Spinal cord (tissue), 9 donors: ENCODE measurements at regions not wholly inside any gene's neighbourhood (a gene's known extent, or its start where the extent isn't known, plus 50 kb on each side); places are given as distances from the start of the nearest gene placed in this dataset.

ENCODE experiments used
- DNase-seq, 6 donors: peaks; one replicate each; pipeline versions ENCODE4 v3.0.0 to v3.0.0-alpha.2; 2013 to 2015; ENCODE audit warnings: low spot score in 6 of 6, low read depth in 4 of 6
- H3K27ac ChIP-seq: one replicate; pipeline ENCODE4 v1.5.1; 2013; ENCODE audit warnings: low read depth, low read length, control low read depth
- H3K27me3 ChIP-seq: one replicate; pipeline ENCODE4 v1.6.1; 2013; ENCODE audit warnings: low read length; ENCODE audit not compliant: control insufficient read depth, insufficient read depth
- H3K36me3 ChIP-seq: one replicate; pipeline ENCODE4 v1.6.1; 2013; ENCODE audit warnings: low read length; ENCODE audit not compliant: control insufficient read depth, insufficient read depth
- H3K4me1 ChIP-seq: one replicate; pipeline ENCODE4 v1.6.1; 2013; ENCODE audit warnings: low read length; ENCODE audit not compliant: control insufficient read depth, insufficient read depth
- H3K4me3 ChIP-seq: one replicate; pipeline ENCODE4 v1.5.1; 2013; ENCODE audit warnings: low read depth, low read length, control low read depth
- H3K9me3 ChIP-seq: one replicate; pipeline ENCODE4 v1.6.1; 2013; ENCODE audit warnings: low read length; ENCODE audit not compliant: control insufficient read depth, insufficient read depth
- WGBS: methylation state at CpG from one replicate; pipeline ENCODE4 v1.1.5; 2013; ENCODE audit warnings: missing lambda C conversion rate; ENCODE audit not compliant: insufficient coverage; 5-methylcytosine and 5-hydroxymethylcytosine counted together
- donor health status: healthy.

GRCh38 chr20:54416770-54417169, 58.6 kb upstream of the DOK5 start:
- no peaks in the 10 kb centered on the region for H3K4me1 ChIP-seq

GRCh38 chr20:54419531-54419930, 55.9 kb upstream of the DOK5 start:
- H3K27ac ChIP-seq, result no peak overlapping the region
- no peak overlapping the region for H3K4me3 ChIP-seq
- H3K36me3 ChIP-seq, result no peaks in the 10 kb centered on the region
- peak in 1 of 6 donors; percentile 59 for DNase-seq
- H3K27me3 ChIP-seq, result no peaks in the 10 kb centered on the region
- H3K9me3 ChIP-seq, result no peaks in the 10 kb centered on the region
- H3K4me1 ChIP-seq, result no peaks in the 10 kb centered on the region

More at GRCh38 chr20:54416770-54417169, 58.6 kb upstream of the DOK5 start:
- no peak for DNase-seq
- Histone ChIP-seq H3K9me3 (no peaks in the 10 kb centered on the region), H3K27ac (no peak overlapping the region), H3K27me3 (no peaks in the 10 kb centered on the region), H3K36me3 (no peaks in the 10 kb centered on the region), H3K4me3 (no peak overlapping the region)
- no CpG with 5 or more reads among the region's 4 CpGs for WGBS
